Hepatocyte (in vitro differentiated cells): ENCODE measurements at regions not wholly inside any gene's neighbourhood (a gene's known extent, or its start where the extent isn't known, plus 50 kb on each side); places are given as distances from the start of the nearest gene placed in this dataset.

ENCODE experiments used
- DNase-seq: peaks from one replicate; pipeline ENCODE4 v3.0.0-alpha.2; 2016; ENCODE audit warnings: low spot score
- H2AFZ ChIP-seq: fragments of 200-600 bp; sonication (generic); 2 replicates; pipeline ENCODE4 v1.6.0; 2016; ENCODE audit warnings: antibody characterized with exemption, mild to moderate bottlenecking
- H3K27ac ChIP-seq: fragments of 200-600 bp; sonication (generic); 2 replicates; pipeline ENCODE4 v1.5.1; 2016; ENCODE audit warnings: mild to moderate bottlenecking
- H3K27me3 ChIP-seq: fragments of 200-600 bp; sonication (generic); 2 replicates; pipeline ENCODE4 v1.6.1; 2016
- H3K36me3 ChIP-seq: fragments of 200-600 bp; sonication (generic); replicated peaks from 2 replicates; pipeline ENCODE4 v1.5.1; 2016; ENCODE audit warnings: low read depth; ENCODE audit not compliant: insufficient read depth
- H3K4me1 ChIP-seq: fragments of 200-600 bp; sonication (generic); 2 replicates; pipeline ENCODE4 v1.5.1; 2016; ENCODE audit warnings: mild to moderate bottlenecking, moderate library complexity; ENCODE audit not compliant: insufficient read depth
- H3K4me2 ChIP-seq: fragments of 200-600 bp; sonication (generic); 2 replicates; pipeline ENCODE4 v1.6.0; 2016
- H3K4me3 ChIP-seq: fragments of 200-600 bp; sonication (generic); 2 replicates; pipeline ENCODE4 v1.5.1; 2016; ENCODE audit warnings: mild to moderate bottlenecking
- H3K79me2 ChIP-seq: fragments of 200-600 bp; sonication (generic); 2 replicates; pipeline ENCODE4 v1.6.0; 2017; ENCODE audit warnings: mild to moderate bottlenecking
- H3K9me2 ChIP-seq: fragments of 200-600 bp; sonication (generic); replicated peaks from 2 replicates; pipeline ENCODE4 v1.6.0; 2017; ENCODE audit warnings: mild to moderate bottlenecking; ENCODE audit not compliant: insufficient read depth
- H3K9me3 ChIP-seq: fragments of 200-600 bp; sonication (generic); 2 replicates; pipeline ENCODE4 v1.5.1; 2016; ENCODE audit warnings: low read depth, mild to moderate bottlenecking
- H4K20me1 ChIP-seq: fragments of 200-600 bp; sonication (generic); 2 replicates; pipeline ENCODE4 v1.6.0; 2016; ENCODE audit warnings: mild to moderate bottlenecking; ENCODE audit not compliant: insufficient read depth, poor library complexity, severe bottlenecking
- CTCF ChIP-seq: fragments of 200-600 bp; sonication (generic); IDR thresholded peaks from 2 replicates; pipeline ENCODE4 v1.5.1; 2016; ENCODE audit warnings: antibody characterized with exemption, mild to moderate bottlenecking; ENCODE audit not compliant: poor library complexity
- EZH2 ChIP-seq: fragments of 200-600 bp; sonication (generic); IDR thresholded peaks from 2 replicates; pipeline ENCODE4 v1.6.1; 2016; ENCODE audit warnings: antibody characterized with exemption, mild to moderate bottlenecking, borderline replicate concordance
- EZH2phosphoT487 ChIP-seq: fragments of 200-600 bp; sonication (generic); IDR thresholded peaks from one replicate; pipeline ENCODE4 v1.6.1; 2018; ENCODE audit warnings: antibody characterized with exemption, mild to moderate bottlenecking, low read depth, moderate library complexity; ENCODE audit not compliant: unreplicated experiment, severe bottlenecking
- WGBS: methylation state at CpG from one replicate; pipeline ENCODE4 v1.1.6; 2016; ENCODE audit warnings: low lambda C conversion rate; ENCODE audit errors: missing lambda C conversion rate; 5-methylcytosine and 5-hydroxymethylcytosine counted together

GRCh38 chr16:9362050-9362449 is 270.6 kb downstream of the HAPSTR1 start:
- Histone ChIP-seq H4K20me1 (no peaks in the 10 kb centered on the region), H3K4me1 (peaks cover 6% of the 10 kb centered on the region), H3K9me3 (no peaks in the 10 kb centered on the region), H3K9me2 (no peaks in the 10 kb centered on the region), H3K79me2 (no peaks in the 10 kb centered on the region), H3K27me3 (no peaks in the 10 kb centered on the region), H3K36me3 (no peaks in the 10 kb centered on the region), H3K27ac (no peak overlapping the region), H3K4me3 (no peak overlapping the region), H3K4me2 (no peak overlapping the region), H2AFZ (no peak overlapping the region)
- DNase-seq, result no peak
- WGBS, result 91% methylated on average over 8 of the region's 8 CpGs
- TF ChIP-seq EZH2phosphoT487, result no peak
- TF ChIP-seq EZH2, result no peak
- no peak for TF ChIP-seq CTCF

GRCh38 chr16:9362604-9363003 is 271.2 kb downstream of the HAPSTR1 start:
- no peaks in the 10 kb centered on the region for H3K9me2 ChIP-seq
- 86% methylated on average over 3 of the region's 3 CpGs for WGBS
- H3K79me2 ChIP-seq, result no peaks in the 10 kb centered on the region
- no peaks in the 10 kb centered on the region for H3K36me3 ChIP-seq
- TF ChIP-seq EZH2phosphoT487 (no peak), CTCF (no peak), EZH2 (no peak)
- no peak overlapping the region for H3K4me2 ChIP-seq
- no peaks in the 10 kb centered on the region for H4K20me1 ChIP-seq
- H3K27ac ChIP-seq, result no peak overlapping the region
- no peak overlapping the region for H3K4me3 ChIP-seq
- DNase-seq, result no peak
- H2AFZ ChIP-seq, result no peak overlapping the region
- H3K27me3 ChIP-seq, result no peaks in the 10 kb centered on the region
- H3K9me3 ChIP-seq, result no peaks in the 10 kb centered on the region
- H3K4me1 ChIP-seq, result peaks cover 6% of the 10 kb centered on the region

GRCh38 chr16:9363520-9363919 is 272.1 kb downstream of the HAPSTR1 start:
- H3K4me1 ChIP-seq, result peaks cover 6% of the 10 kb centered on the region
- no peaks in the 10 kb centered on the region for H3K9me3 ChIP-seq
- H3K4me2 ChIP-seq, result no peak overlapping the region
- H3K27ac ChIP-seq, result no peak overlapping the region
- H2AFZ ChIP-seq, result no peak overlapping the region
- H3K36me3 ChIP-seq, result no peaks in the 10 kb centered on the region
- H3K27me3 ChIP-seq, result no peaks in the 10 kb centered on the region
- no peak for TF ChIP-seq EZH2phosphoT487
- TF ChIP-seq CTCF, result no peak
- TF ChIP-seq EZH2, result no peak
- H4K20me1 ChIP-seq, result no peaks in the 10 kb centered on the region
- H3K79me2 ChIP-seq, result no peaks in the 10 kb centered on the region
- no peak for DNase-seq
- 94% methylated on average over 10 of the region's 10 CpGs for WGBS
- H3K4me3 ChIP-seq, result no peak overlapping the region
- H3K9me2 ChIP-seq, result no peaks in the 10 kb centered on the region
